ENCODE measurements at regions not wholly inside any gene's neighbourhood (a gene's known extent, or its start where the extent isn't known, plus 50 kb on each side); places are given as distances from the start of the nearest gene placed in this dataset.

GRCh38 chr14:21991130-21991529 lies 317.5 kb upstream of the OR4E1 start:
- no peak for DNase-seq (ENCODE audit: low read depth in 2 of 2)

- no peak for DNase-seq (ENCODE audit: low read depth in 2 of 2)
Observed at GRCh38 chr14:21990116-21990515, 316.5 kb upstream of the OR4E1 start.

GRCh38 chr14:21989090-21989489 lies 315.5 kb upstream of the OR4E1 start:
- DNase-seq (ENCODE audit: low read depth in 2 of 2): no peak

GRCh38 chr14:21988413-21988812 lies 314.8 kb upstream of the OR4E1 start:
- DNase-seq (ENCODE audit: low read depth in 2 of 2): no peak

- no peak for DNase-seq (ENCODE audit: low read depth in 2 of 2)
Observed at GRCh38 chr14:21987937-21988336, 314.3 kb upstream of the OR4E1 start.

- DNase-seq (ENCODE audit: low read depth in 2 of 2): no peak
Observed at GRCh38 chr14:21985081-21985480, 311.5 kb upstream of the OR4E1 start.

- DNase-seq (ENCODE audit: low read depth in 2 of 2): no peak
Observed at GRCh38 chr14:21978999-21979314, 305.3 kb upstream of the OR4E1 start.

GRCh38 chr14:21978184-21978998 lies 304.8 kb upstream of the OR4E1 start:
- no peak for DNase-seq (ENCODE audit: low read depth in 2 of 2)

GRCh38 chr14:21974741-21975140 lies 301.1 kb upstream of the OR4E1 start:
- no peak for DNase-seq (ENCODE audit: low read depth in 2 of 2)

GRCh38 chr14:21965042-21965441 lies 291.4 kb upstream of the OR4E1 start:
- no peak for DNase-seq (ENCODE audit: low read depth in 2 of 2)

GRCh38 chr14:21964180-21964579 lies 290.6 kb upstream of the OR4E1 start:
- no peak for DNase-seq (ENCODE audit: low read depth in 2 of 2)

- DNase-seq (ENCODE audit: low read depth in 2 of 2): no peak
Observed at GRCh38 chr14:21960636-21961035, 287.0 kb upstream of the OR4E1 start.

GRCh38 chr14:21941885-21942284 lies 268.3 kb upstream of the OR4E1 start:
- no peak for DNase-seq (ENCODE audit: low read depth in 2 of 2)

GRCh38 chr14:21940887-21941856 lies 267.6 kb upstream of the OR4E1 start:
- no peak for DNase-seq (ENCODE audit: low read depth in 2 of 2)

- no peak for DNase-seq (ENCODE audit: low read depth in 2 of 2)
Observed at GRCh38 chr14:21939836-21940235, 266.2 kb upstream of the OR4E1 start.

GRCh38 chr14:21937996-21938395 lies 264.4 kb upstream of the OR4E1 start:
- no peak for DNase-seq (ENCODE audit: low read depth in 2 of 2)

- no peak for DNase-seq (ENCODE audit: low read depth in 2 of 2)
Observed at GRCh38 chr14:21933681-21934080, 260.1 kb upstream of the OR4E1 start.

GRCh38 chr14:21924479-21924878 lies 250.9 kb upstream of the OR4E1 start:
- DNase-seq (ENCODE audit: low read depth in 2 of 2): no peak

GRCh38 chr14:21923820-21924219 lies 250.2 kb upstream of the OR4E1 start:
- no peak for DNase-seq (ENCODE audit: low read depth in 2 of 2)

- no peak for DNase-seq (ENCODE audit: low read depth in 2 of 2)
Observed at GRCh38 chr14:21921453-21921852, 247.8 kb upstream of the OR4E1 start.

- no peak for DNase-seq (ENCODE audit: low read depth in 2 of 2)
Observed at GRCh38 chr14:21917699-21918436, 244.2 kb upstream of the OR4E1 start.

- DNase-seq (ENCODE audit: low read depth in 2 of 2): no peak
Observed at GRCh38 chr14:21915826-21916225, 242.2 kb upstream of the OR4E1 start.
